ENCODE measurements at regions not wholly inside any gene's neighbourhood (a gene's known extent, or its start where the extent isn't known, plus 50 kb on each side); places are given as distances from the start of the nearest gene placed in this dataset.

DNA sequence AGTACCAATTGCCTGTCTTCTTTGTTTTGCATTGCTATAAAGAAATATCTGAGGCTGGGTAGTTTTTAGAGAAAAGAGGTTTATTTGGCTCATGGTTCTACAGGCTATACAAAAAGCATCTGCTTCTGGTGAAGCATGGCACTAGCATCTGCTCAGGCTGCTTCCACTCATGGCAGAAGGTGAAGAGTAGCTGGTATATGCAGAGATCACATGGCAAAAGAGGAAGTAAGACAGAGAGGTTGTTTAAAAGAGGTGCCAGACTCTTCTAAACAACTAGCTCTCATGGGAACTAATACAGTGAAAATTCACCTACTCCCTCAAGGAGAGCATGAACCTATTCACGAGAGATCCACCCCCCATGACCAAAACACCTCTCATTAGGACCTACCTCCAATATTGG is 56.7 kb upstream of the GUCA2B start:
- no peak for DNase-seq

DNA sequence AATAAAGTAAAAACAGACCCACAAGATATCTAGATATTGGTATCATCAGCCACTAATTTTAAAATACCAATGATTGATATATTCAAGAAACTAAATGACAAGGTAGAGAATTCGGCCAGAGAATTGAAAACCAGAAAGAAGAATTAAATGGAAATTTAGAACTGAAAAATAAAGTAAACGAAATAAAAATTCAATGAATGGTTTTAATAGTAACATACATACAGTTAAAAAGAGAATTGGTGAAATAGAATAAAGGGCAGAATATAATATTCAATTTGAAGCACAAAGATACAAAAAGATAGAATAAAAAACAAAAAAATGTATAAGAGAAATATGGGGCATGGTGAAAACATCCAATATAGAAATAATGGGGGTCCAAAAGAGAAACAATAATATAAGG is 64.0 kb upstream of the GUCA2B start:
- DNase-seq, result no peak

DNA sequence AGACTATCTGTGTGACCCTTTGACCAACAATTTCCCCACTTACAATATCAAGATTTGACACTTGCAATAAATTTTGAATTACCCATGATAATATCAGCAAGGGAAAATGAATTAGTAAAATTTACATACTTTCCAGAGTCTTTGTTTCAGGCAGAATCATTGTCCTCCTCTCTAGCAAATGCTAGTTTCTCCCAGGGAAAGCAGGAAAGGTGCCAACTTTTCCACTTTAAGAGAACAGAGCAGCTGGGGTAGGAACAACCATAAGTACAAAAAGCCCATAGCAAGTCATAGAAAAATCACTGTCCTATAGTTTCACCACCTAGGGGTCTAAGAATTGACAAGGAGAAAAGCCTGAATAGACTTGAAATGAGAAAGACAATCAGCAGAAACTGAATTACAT is 67.1 kb upstream of the GUCA2B start:
- no peak for DNase-seq

DNA sequence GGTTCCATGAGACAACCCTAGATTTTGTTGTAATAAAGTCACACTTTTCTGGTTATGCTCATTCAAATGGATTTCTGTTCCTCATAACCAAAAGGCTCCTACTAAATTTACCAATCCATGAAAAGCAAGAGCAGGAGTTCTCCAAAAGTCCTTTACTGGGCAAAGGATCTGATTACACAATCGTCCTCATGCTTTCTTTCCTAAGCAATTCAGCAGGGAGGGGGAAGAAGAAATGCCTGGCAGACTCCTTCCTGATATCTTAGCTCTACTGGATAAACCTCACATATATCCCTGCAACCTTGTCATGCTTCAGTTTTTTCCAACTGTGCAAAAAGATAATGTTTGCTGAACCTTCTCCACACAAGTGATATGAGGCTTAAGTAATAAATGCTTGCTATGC is 67.6 kb upstream of the GUCA2B start:
- no peak for DNase-seq

DNA sequence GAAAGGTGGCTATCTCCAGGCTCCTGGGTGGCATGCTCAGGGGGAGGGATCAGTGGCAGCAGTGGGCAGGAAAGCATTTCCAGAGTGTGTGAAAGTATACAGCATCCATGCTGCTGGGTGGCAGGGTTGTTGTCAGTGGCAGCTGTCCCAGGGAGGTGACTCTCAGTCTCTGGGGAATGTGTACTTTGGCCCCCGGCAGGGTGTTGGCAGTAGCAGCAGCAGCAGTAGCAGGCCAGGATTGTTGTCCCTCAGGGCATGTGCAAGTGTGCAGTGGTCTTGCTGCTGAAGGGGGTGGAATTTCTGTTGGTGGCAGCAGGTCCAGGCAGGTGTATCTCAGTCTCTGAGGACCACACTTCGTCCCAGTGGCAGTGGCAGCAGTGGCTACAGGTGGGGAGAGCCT is 71.7 kb upstream of the GUCA2B start:
- DNase-seq, result no peak

DNA sequence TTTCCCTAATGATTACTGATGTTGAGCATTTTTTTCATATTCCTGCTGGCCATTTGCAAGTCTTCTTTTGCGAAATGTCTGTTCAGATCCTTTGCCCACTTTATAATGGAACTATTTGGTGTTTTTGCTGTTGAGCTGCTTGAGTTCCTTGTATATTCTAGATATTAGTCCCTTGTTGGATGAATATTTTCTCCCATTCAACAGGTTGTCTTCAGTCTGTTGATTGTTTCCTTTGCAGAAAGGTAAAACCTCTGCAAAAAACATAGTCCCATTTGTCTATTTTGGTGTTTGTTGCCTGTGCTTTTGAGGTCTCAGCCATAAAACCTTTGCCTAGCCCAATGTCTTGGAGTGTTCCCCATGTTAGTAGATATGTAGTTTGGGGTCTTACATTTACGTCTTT is 78.0 kb upstream of the GUCA2B start:
- no peak for DNase-seq

DNA sequence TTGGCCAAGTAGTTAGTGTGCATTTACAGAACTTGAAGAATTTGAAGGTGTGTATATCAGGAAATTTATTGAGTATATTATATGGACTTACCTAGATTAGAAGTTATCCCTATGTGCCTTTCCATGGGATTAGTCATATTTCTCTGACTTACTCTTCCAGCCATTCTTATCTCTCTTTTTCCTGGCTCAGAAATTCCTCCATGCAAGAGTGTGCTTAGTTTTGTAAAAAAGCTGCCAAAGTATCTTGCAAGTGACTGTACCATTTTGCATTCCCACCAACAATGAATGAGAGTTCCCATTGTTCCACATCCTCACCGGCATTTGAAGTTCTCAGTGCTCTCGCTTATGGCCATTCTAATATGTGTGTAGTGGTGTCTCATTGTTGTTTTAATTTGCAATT is 82.2 kb upstream of the GUCA2B start:
- no peak for DNase-seq

DNA sequence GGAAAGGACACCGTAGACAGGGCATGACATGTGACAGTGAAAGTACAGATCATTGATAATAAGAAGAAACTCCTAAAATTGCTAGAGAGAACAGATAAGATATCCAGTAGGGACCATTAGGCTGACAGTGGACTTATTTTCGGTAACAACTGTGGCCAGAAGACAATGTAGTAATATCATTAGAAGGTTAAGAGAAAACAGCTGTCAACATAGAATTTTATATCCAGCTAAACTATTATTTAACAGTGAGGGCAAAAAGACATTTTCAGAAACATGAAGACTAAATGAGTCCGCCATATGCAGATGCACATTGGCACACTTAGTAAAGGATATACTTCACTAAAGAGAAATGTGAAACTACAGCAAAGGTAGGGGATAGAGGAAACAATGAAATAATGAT is 95.4 kb upstream of the GUCA2B start:
- DNase-seq, result no peak

DNA sequence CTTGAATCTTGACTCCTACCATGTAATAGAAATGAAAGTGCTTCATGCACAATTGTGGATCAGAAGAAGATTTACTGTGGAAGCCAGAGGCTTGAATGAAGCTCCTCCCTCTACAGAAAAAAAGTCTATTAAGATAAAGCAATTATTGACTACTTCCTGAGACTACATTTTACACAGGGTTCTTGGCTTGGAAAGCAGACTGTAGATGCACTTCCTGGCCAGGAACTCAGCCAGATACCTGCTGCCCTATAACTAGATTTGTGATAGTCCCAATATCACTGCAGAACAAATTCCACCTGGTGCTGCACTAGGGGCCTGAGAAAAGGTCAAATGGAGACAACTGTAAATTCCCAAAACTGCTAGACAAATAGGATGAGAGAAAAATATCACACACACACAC is 96.8 kb upstream of the GUCA2B start:
- DNase-seq, result no peak

DNA sequence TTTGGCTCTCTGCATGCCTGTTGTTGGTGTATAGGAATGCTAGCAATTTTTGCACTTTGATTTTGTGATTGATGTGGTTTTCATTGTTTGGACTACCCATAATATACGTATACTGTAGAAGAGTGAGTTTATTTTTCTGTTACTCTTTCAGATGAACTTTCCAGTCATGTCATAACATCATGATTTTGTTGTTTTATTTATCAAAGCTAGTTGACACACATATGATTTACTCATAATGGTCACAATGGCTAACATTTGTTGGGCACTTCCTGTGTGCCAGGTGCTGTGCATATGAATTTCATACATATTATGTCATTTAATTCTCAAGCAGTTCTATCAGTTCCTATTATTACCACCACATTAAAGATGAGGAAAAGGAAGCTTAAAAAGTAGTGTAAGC is 98.1 kb upstream of the GUCA2B start:
- no peak for DNase-seq

DNA sequence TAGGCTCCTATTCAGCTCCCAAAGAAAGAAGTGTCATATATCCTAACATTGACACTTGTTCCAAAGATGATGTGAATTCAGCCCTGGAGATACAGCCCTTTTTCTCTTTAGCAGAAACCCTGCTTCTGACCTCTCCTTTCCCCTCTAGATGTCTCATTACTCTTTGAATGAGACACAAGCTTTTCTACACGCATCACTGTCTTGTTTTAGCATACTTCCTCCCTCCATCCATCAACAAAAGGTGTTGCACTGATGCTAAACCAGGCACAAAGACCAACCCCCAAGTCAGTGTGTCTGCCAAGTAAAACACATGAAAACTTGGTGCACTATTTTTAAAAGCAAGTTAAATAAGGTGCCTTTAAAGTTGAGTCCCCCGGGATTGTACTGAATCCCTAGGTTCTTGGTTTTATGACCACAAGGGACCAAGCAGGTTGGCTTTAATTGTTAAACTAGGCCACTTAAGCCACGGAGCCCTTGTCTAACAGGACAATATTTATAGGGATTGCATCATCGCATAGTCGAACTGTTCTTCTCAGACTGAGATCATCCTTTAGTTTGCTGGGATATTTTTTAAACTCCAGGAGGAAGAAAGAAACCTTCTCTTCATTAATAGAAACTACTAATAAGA is 101.0 kb upstream of the GUCA2B start:
- no peak for DNase-seq

DNA sequence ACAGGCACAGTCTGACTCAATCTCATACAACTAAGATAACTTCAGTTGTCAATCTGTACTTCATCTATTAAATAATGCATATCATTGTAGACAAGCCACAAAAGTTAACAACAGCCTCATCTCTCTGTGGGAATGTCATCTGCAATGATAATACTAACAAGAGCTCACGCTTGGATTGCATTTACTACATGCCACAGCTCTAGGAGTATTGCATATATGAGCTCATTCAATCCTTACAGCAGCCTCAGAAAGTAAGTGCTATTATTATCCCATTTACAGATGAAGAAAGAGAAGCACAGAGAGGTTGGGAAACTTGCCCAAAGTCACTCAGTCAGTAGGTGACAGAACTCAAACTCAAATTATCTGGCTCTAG is 105.7 kb upstream of the GUCA2B start:
- no peak for DNase-seq

DNA sequence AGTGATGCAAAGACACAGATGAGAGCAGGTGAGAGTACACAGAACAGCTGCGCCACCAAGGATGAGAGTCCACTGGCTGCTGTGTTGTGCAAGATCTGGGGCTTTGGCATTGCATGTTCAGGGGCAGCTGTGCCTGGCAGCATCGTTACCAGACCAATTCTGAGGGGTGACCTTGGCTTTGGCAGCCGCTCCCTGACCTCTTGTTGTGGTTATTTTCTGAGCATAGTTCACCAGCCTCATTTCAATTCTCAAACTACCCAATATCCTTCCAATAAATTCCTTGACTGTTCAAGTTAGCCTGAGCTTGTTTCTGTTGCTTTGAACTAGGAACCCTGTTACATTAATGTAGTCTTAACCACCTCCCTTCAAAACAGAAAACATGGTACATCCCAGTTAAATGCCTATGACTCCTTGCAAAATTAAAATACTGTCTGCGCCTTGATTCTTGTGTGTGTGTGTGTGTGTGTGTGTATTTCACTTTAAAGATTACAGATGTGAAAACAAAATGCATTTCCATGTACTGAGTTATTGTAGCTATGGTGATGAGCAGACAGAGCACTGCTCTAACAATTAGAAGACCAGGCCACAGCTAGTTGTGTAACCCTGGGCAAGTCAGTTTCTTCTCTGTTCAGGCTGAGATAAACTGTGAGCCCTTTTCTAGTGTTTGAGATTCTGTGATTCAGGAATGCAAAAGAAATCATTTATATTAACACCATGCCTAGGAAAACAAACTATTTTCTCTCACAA is 106.3 kb upstream of the GUCA2B start:
- no peak for DNase-seq

DNA sequence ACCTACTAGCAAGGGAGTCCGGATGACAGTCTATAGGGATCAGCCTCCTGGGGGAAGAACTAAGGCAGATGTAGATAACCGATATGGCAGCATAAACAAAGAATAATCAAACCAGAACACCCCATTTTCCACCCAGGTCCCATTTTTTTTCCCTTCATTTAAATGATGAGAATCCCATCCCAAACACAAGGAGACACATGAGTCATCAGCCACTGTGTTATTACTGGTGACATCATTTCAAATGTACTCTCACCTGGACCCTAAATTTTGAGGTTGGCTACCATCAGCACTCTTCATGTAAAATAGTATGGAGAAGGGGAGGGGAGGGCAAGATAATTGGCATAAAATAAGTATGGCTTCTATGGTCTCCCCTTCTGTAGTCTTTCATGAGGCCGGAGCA is 108.9 kb upstream of the GUCA2B start:
- DNase-seq, result no peak

DNA sequence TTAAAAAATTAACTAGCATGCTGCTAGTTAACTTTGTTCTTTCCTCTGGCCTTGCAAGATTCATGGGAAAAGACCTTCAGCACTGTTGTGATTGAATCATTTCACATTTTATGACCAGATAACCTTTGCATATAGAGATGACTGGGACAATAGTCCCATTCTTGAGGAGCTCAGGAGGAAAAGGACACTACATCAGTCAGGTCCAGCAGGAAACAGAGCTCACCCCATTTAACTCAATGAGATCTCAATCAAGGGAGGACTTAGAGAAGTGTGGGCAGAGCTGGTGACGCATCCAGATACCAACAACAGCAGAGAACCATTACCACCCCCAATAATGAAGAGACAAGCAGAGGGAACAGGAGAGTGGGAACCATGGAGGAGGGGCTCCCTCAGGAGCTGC is 109.4 kb upstream of the GUCA2B start:
- DNase-seq, result no peak

DNA sequence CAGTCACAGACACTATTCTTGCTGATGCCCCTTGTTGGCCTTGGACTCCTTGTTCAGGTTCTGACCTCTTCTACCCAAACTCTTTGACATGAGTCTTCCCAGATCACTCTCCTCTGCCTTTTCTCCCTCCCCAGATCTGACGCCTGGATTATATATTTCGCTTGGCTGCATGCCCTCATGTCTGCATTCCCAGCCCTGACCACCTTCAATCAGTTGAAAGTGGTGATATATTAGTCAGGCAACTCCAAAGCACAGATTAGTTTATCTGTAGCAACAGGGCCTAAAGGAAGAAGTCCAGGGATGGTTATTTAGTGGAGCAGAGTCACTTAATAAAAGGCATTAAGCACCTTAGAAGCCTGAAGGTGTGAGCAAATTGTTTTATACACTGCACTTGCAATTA is 110.0 kb upstream of the GUCA2B start:
- DNase-seq, result no peak

DNA sequence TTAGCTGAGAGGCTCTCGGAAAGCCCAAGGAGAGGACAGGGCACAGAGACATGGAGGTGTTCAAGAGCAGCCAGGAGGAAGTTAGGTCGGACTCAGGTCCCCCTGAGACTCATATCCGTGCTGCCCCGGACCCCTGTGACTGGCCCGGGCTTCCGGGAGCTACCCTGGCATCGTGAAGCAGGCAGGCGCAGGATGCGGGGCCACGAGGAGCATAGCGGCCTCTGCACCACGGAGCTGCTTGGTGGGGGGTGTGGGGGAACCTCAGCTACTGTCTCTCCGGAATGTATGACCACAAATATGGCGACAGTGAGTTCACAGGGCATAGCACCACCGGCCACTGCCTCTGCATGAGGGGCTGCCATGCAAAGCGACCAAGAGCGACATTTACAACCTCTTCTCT is 112.2 kb upstream of the GUCA2B start:
- no peak for DNase-seq

DNA sequence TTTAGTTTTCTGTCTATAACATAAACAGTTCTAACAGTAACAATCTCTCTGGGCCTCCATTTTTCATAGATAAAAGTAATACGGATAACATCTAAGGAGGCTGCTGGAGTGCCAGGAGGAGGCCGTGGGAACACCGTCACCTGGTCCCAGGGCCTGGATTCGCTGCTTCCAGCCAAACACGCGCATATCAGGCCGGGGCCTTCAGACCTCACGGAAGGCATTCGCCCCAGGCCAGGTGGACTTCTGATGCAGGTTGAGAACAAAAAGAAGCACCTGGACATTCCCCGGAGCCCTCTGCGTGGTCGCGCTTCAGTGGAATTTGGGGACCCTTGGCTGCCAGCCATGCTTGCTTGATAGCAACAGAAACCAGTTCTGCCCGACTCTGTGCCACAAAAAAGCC is 113.1 kb upstream of the GUCA2B start:
- DNase-seq, result no peak

DNA sequence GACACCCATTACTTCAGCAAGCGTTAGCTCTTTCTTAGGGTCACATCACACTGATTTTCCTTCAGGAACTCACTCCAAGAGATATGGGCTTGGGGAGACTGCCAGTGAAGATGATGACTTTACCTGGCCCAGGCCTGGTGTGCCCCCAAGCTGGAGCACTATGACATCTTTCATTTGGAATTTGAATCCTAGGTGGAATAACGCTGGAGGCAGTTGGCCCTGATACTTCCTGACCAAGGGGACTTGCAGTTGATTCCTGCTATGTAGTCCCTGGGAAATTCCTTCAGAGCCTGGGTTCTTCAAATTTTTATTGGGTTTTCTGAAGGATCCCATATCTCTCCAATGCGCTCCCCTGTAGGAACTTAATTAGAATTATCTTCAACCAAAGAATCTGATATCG is 114.9 kb upstream of the GUCA2B start:
- DNase-seq, result no peak

DNA sequence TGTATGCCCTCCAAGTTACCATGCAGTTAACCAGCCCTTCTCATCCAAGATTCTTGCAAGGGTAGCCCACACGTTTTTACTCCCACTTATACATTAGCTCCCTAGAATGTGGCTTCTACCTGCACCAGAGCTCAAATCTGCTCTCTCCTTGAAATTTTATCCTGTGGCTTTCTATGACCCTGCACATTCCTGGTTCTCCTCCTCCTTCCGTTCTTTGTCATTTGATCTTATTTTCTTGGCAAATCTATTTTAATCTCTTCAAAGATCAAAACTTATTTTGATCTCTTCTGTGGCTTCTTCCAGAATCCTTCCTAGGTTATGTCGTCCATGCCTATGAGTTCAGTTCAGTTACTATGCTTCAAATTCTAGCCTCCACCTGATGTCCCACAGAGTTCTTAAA is 115.6 kb upstream of the GUCA2B start:
- DNase-seq, result no peak

DNA sequence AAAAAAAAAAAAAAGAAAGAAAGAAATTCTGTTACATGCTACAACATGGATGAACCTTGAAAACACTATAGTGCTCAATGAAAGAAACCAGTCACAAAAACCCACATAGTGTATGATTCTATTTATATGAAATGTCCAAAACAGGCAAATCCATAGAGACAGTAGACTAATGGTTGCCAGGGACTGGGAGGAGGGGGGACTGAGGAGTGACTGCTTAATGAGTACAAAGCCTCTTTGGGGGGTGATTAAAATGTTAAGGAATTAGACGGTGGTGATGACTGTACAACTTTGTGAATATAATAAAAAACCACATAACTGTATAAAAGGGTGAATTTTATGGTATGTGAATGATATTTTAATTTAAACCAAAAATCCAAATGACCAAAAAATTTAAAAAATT is 116.0 kb upstream of the GUCA2B start:
- no peak for DNase-seq

DNA sequence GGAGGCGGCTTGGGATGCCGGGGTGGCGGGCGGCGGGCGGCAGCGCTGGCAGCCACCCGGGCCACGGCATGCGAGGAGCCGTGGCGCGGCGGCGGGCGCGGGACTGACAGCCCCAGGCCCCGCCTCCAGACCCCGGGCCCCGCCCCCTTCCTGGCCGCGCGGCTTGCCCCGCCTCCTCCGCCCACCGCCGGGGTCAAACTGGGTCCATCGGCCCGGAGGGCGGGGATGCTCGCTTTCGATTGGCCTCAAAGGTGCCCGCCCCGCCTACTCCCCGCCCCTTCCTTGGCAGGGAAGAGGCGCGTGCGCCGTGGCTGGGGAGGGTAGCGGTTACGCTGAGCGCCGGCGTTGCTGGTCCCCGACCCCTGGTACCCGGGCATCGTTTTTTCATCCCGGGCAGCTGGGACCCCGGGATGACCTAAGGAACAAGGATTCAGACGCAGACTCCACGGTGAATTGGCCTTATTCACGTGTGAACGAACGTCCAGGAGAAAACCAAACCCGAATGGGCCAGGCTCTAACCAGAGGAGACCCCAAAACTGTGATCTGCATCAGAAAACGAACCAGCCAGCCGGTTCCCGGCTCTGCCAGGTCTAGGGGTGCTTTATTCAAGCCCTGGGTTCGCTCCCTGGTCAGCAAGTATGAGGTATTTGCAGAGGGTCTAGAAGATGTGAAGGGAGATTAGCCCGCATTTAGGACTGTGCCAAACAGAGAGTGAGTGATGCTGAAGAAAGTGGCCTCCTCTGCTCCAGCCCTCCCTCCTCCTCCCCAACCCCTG is 117.2 kb upstream of the GUCA2B start:
- DNase-seq, result peak; percentile 98

DNA sequence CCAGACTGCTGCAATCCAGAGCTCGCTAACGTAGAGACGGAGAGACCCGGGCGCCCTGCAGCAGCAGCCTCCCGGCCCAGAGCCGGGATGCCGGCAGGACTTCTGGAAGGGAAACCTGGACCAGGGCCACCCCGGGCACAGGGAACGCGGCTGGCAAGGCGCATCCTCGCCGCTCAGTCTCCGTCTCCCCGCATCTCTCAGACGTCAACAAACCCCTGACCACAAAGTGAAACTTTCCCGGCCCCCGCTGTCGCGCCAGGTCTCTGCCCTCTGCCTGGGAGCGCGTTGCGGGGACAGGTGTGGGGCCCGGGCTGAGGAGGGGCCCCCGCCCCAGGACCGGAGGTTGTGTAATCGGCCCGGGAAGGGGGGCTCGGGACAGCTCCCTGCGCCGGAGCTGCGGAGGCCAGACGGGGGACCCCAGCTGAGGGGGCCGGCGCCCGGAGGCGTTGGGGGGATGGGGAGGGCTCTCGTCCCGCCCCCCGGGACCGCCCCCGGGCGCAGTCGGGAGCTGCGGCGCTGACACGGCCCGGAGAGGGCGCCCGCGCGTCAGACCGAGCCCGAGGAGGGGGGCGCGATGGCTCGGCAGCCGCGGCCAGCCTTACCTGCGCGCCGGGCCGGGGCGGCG is 116.6 kb upstream of the HIVEP3 start:
- no peak for DNase-seq

DNA sequence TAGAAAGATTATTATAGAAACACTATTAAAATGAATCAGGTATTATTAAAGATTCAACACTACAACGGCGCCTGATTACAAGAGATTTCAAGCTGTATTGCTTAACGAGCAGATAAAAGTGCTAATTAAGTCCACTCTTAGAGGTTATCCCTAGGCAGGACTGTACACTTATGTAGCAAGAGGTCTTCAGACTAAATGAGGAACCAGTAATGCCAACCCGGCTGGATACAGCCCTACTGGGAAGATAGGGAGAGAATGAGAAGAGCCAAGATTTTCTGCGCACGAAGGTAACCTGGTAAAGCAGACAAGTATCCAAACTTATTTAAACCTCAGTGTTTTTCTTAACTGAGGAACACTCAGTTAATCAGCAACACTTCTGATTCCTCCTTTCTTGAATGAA is 115.7 kb upstream of the HIVEP3 start:
- DNase-seq, result no peak
